ENCODE measurements at regions not wholly inside any gene's neighbourhood (a gene's known extent, or its start where the extent isn't known, plus 50 kb on each side); places are given as distances from the start of the nearest gene placed in this dataset.

GRCh38 chr18:76757335-76757734 is 65.0 kb upstream of the ZNF236 start:
- H3K4me3 ChIP-seq (replicated peaks; ENCODE audit: low read depth, low read length) = no peak overlapping the region
- TF ChIP-seq CTCF (IDR thresholded peaks at IDR 0.05; ENCODE audit: low read length, missing control alignments) = no peak
- DNase-seq (ENCODE audit: low read depth) = no peak

- H3K4me3 ChIP-seq (replicated peaks; ENCODE audit: low read depth, low read length) = no peak overlapping the region
- no peak for DNase-seq (ENCODE audit: low read depth)
- no peak for TF ChIP-seq CTCF (IDR thresholded peaks at IDR 0.05; ENCODE audit: low read length, missing control alignments)
Observed at GRCh38 chr18:76756531-76757253, 65.7 kb upstream of the ZNF236 start.

GRCh38 chr18:76754351-76754750 is 68.0 kb upstream of the ZNF236 start:
- TF ChIP-seq CTCF (IDR thresholded peaks at IDR 0.05; ENCODE audit: low read length, missing control alignments) = no peak
- no peak overlapping the region for H3K4me3 ChIP-seq (replicated peaks; ENCODE audit: low read depth, low read length)
- no peak for DNase-seq (ENCODE audit: low read depth)

- H3K4me3 ChIP-seq (replicated peaks; ENCODE audit: low read depth, low read length) = no peak overlapping the region
- DNase-seq (ENCODE audit: low read depth) = no peak
- TF ChIP-seq CTCF (IDR thresholded peaks at IDR 0.05; ENCODE audit: low read length, missing control alignments) = no peak
Observed at GRCh38 chr18:76752400-76752799, 70.0 kb upstream of the ZNF236 start.

- no peak overlapping the region for H3K4me3 ChIP-seq (replicated peaks; ENCODE audit: low read depth, low read length)
- DNase-seq (ENCODE audit: low read depth) = no peak
- TF ChIP-seq CTCF (IDR thresholded peaks at IDR 0.05; ENCODE audit: low read length, missing control alignments) = no peak
Observed at GRCh38 chr18:76750917-76751890, 71.2 kb upstream of the ZNF236 start.

GRCh38 chr18:76750269-76750668 is 72.1 kb upstream of the ZNF236 start:
- no peak overlapping the region for H3K4me3 ChIP-seq (replicated peaks; ENCODE audit: low read depth, low read length)
- TF ChIP-seq CTCF (IDR thresholded peaks at IDR 0.05; ENCODE audit: low read length, missing control alignments) = no peak
- DNase-seq (ENCODE audit: low read depth) = no peak

All from fibroblast of pulmonary artery (primary cell).